ENCODE measurements at regions not wholly inside any gene's neighbourhood (a gene's known extent, or its start where the extent isn't known, plus 50 kb on each side); places are given as distances from the start of the nearest gene placed in this dataset.
A peak's percentile ranks its signal among the peaks of the same experiment; 100 is the strongest.

DNA sequence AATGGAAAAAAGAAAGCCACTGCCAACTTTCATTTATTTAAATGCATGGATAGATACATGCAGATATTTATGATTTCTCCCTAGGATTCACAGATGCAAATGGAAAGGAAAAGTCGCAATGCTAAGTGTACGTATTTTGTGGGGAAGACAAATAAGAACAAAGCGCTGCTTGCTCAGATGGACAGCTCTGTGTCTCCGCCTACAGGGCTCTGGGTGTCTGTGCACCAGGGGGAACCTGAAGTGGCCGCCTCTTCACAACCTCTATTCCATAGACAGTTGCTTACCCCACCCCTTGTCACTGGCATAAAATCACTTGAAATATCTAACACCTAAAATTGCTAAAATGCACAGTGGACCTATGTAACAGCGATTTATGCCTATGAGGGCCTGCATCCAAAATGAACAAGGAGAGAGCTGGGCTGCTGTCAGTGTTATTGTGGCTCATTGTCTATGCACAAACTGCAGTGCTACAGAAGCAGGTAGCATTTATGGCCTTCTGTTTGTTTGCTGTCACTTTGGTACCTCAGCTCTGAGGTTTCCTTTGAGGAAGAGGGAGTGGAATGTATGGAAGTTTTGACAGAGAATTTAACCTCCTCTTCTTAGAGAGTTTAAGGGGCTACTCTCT is 58.6 kb upstream of the PAGE1 start:
- Mint-ChIP-seq H3K27me3 (ENCODE audit: insufficient read depth, low read depth) (no peaks in the 10 kb centered on the region), H3K4me1 (no peaks in the 10 kb centered on the region), H3K36me3 (no peaks in the 10 kb centered on the region), H3K9me3 (no peaks in the 10 kb centered on the region), H3K27ac (no peak overlapping the region), H3K4me3 (no peak overlapping the region)
- H3K79me2 ChIP-seq (ENCODE audit: low read depth) = no peaks in the 10 kb centered on the region
- no peak overlapping the region for H3K4me2 ChIP-seq
- H4K20me1 ChIP-seq (ENCODE audit: low read depth) = no peaks in the 10 kb centered on the region
- TF ChIP-seq EZH2phosphoT487 (IDR thresholded peaks at IDR 0.05) (no peak), EZH2 (IDR thresholded peaks at IDR 0.05) (no peak)
- TF ChIP-seq, protein P1, sequence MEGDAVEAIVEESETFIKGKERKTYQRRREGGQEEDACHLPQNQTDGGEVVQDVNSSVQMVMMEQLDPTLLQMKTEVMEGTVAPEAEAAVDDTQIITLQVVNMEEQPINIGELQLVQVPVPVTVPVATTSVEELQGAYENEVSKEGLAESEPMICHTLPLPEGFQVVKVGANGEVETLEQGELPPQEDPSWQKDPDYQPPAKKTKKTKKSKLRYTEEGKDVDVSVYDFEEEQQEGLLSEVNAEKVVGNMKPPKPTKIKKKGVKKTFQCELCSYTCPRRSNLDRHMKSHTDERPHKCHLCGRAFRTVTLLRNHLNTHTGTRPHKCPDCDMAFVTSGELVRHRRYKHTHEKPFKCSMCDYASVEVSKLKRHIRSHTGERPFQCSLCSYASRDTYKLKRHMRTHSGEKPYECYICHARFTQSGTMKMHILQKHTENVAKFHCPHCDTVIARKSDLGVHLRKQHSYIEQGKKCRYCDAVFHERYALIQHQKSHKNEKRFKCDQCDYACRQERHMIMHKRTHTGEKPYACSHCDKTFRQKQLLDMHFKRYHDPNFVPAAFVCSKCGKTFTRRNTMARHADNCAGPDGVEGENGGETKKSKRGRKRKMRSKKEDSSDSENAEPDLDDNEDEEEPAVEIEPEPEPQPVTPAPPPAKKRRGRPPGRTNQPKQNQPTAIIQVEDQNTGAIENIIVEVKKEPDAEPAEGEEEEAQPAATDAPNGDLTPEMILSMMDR (IDR thresholded peaks at IDR 0.05) = peak; percentile 70
- H3K9ac ChIP-seq = no peak overlapping the region
- H3K27me3 ChIP-seq = no peaks in the 10 kb centered on the region
- DNase-seq (ENCODE audit: low spot score) = peak; percentile 72
- no peak overlapping the region for H3K27ac ChIP-seq
- H3K9me3 ChIP-seq (ENCODE audit: low read depth) = no peaks in the 10 kb centered on the region
- no peaks in the 10 kb centered on the region for H3K36me3 ChIP-seq
- H3K4me1 ChIP-seq = no peaks in the 10 kb centered on the region
- no peaks in the 10 kb centered on the region for H3F3A ChIP-seq (ENCODE audit: low read depth)
- H3K4me3 ChIP-seq = no peak overlapping the region
- no peak overlapping the region for H2AFZ ChIP-seq (replicated peaks)

DNA sequence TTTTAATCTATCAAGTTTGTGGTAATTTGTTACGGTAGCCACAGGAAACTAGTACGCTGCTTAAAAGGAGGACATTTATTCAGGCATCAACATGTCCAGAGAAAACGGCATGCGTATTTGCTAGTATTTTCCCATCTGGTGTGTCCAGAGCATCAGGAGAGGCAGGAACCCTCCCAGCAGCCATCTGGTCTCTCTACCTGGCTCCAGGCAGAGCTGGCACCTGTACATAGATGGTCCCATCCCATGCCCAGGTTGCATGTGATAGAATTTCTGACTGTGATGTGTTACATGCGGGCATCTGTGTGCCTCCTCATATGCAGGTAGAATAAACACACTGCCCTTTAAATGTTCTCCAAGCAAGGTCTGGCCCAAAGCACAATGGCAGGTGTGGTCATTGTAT is 57.9 kb upstream of the PAGE1 start:
- Histone ChIP-seq H4K20me1 (ENCODE audit: low read depth) (no peaks in the 10 kb centered on the region), H3K27ac (no peak overlapping the region), H3K27me3 (no peaks in the 10 kb centered on the region), H3K9ac (no peak overlapping the region), H2AFZ (replicated peaks) (no peak overlapping the region), H3K4me3 (no peak overlapping the region), H3K9me3 (ENCODE audit: low read depth) (no peaks in the 10 kb centered on the region), H3K4me2 (no peak overlapping the region), H3F3A (ENCODE audit: low read depth) (no peaks in the 10 kb centered on the region), H3K79me2 (ENCODE audit: low read depth) (no peaks in the 10 kb centered on the region), H3K4me1 (no peaks in the 10 kb centered on the region), H3K36me3 (no peaks in the 10 kb centered on the region)
- TF ChIP-seq, protein P1 (IDR thresholded peaks at IDR 0.05) = no peak
- DNase-seq (ENCODE audit: low spot score) = no peak
- Mint-ChIP-seq H3K27ac (no peak overlapping the region), H3K4me1 (no peaks in the 10 kb centered on the region), H3K4me3 (no peak overlapping the region), H3K27me3 (ENCODE audit: insufficient read depth, low read depth) (no peaks in the 10 kb centered on the region), H3K9me3 (no peaks in the 10 kb centered on the region), H3K36me3 (no peaks in the 10 kb centered on the region)

DNA sequence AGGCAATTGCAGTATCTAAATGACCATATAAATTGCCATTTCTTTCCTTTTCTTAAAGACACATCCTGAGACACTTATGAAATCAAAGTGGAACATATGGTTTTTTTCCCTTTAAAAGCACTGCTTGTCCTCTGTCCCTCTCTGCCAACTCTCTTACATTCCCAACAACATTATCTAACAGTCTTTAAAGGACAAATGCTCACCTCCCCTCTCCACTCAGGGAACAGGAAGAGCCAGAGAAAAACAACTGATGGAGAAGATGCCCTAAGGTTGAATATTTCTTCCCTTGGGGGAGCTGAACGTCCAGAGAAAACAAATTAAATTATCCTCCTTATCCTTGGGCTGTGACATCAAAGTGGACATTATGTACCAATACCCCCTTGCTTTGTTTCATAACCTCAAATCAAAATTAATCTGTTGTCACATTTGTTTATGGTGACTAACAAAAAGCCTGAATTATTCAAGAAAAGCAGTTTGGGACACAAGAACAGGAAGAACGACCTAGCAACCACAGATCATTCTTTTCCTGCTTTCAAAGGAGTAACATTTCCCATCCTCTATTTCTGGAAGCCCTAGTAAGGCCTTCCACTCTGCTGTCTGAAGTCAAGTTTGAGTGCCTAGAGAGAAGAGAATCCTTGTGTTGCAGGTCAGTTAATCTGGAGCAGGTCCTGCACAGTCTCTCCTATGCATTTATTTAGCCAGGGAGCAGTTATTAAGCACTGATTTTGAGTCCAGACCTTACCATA is 52.6 kb upstream of the PAGE1 start:
- no peak overlapping the region for H3K4me2 ChIP-seq
- H3K9me3 ChIP-seq (ENCODE audit: low read depth) = no peaks in the 10 kb centered on the region
- H3K79me2 ChIP-seq (ENCODE audit: low read depth) = no peaks in the 10 kb centered on the region
- no peak for DNase-seq (ENCODE audit: low spot score)
- Mint-ChIP-seq H3K36me3 (no peaks in the 10 kb centered on the region), H3K4me1 (no peaks in the 10 kb centered on the region), H3K4me3 (no peak overlapping the region), H3K27me3 (ENCODE audit: insufficient read depth, low read depth) (no peaks in the 10 kb centered on the region), H3K27ac (no peak overlapping the region), H3K9me3 (no peaks in the 10 kb centered on the region)
- H3K27me3 ChIP-seq = no peaks in the 10 kb centered on the region
- TF ChIP-seq EZH2phosphoT487 (IDR thresholded peaks at IDR 0.05) (no peak), EZH2 (IDR thresholded peaks at IDR 0.05) (no peak)
- TF ChIP-seq, protein P1 (IDR thresholded peaks at IDR 0.05) = no peak
- no peaks in the 10 kb centered on the region for H3F3A ChIP-seq (ENCODE audit: low read depth)
- no peaks in the 10 kb centered on the region for H3K4me1 ChIP-seq
- no peak overlapping the region for H3K4me3 ChIP-seq
- H3K36me3 ChIP-seq = no peaks in the 10 kb centered on the region
- no peak overlapping the region for H3K27ac ChIP-seq
- no peaks in the 10 kb centered on the region for H4K20me1 ChIP-seq (ENCODE audit: low read depth)
- H3K9ac ChIP-seq = no peak overlapping the region
- no peak overlapping the region for H2AFZ ChIP-seq (replicated peaks)

Measured in neural progenitor cell (in vitro differentiated cells).